ENCODE measurements at regions not wholly inside any gene's neighbourhood (a gene's known extent, or its start where the extent isn't known, plus 50 kb on each side); places are given as distances from the start of the nearest gene placed in this dataset.

DNA sequence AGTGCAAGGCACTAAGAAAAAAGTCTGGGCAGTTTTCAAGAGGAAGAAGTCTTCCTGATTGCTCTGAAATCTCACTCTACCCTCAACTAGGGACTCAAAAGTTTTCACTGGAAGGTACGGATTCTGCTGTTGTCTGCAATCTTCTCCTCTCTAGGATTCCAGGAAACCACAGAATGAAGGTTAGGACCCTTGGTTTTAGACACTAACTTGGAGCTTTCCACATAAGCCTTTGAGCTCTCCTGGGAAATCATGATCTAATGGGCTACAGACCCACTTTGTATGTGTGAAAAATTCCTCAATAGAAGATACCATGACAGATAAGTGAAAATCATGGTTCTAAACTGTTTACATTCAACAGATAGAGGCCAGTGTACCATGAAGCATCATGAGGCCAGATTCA lies 265.1 kb downstream of the PSAT1 start:
- TF ChIP-seq EZH2phosphoT487 (IDR thresholded peaks at IDR 0.05; ENCODE audit: insufficient read depth, low read depth) = no peak
- no peak for TF ChIP-seq EZH2 (IDR thresholded peaks at IDR 0.05; ENCODE audit: insufficient read depth, poor library complexity, severe bottlenecking)

Data from GM23248 (cell line).